ENCODE measurements at regions not wholly inside any gene's neighbourhood (a gene's known extent, or its start where the extent isn't known, plus 50 kb on each side); places are given as distances from the start of the nearest gene placed in this dataset.

- DNase-seq (ENCODE audit: low read depth) = no peak
These were observed 471.8 kb downstream of the LIG4 start for GRCh38 chr13:107743526-107743925.

DNA sequence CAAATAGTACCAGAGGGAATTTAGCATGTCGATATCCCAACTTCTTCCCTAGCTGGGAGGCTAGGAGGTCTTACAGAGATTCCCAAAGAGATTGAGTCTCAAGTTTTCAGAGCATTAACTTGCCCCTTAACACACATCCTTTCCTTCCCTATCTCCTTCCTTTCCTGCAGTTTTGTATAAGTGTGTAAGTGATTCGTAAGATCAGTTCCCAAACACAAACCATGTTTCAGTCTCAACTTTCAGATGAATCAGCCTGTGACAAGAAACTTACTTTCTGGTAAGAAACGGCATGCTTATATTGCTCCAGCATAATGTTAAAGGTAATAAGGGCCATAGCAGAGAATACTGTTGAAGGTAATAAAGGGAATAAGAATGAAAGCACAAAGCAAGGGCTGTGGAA is 472.2 kb downstream of the LIG4 start:
- DNase-seq (ENCODE audit: low read depth) = no peak

DNA sequence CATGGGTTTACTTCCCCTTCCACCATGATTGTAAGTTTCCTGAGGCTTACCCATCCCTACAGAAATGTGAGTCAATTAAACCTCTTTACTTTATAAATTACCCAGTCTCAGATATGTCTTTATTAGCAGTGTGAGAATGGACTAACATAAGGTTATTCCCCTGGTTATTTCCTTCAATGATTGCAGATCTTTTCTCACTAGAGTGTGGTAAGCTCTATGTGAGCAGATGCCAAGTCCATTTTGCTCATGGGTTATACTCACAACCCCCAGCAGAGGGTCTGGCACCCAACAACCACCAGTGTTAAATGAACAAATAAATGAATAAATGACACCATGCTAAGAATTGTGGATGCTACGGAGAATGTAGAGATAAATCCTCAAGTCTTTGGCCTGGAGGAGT is 472.8 kb downstream of the LIG4 start:
- no peak for DNase-seq (ENCODE audit: low read depth)

- no peak for DNase-seq (ENCODE audit: low read depth)
These were observed 477.3 kb downstream of the LIG4 start for GRCh38 chr13:107738004-107738403.

DNA sequence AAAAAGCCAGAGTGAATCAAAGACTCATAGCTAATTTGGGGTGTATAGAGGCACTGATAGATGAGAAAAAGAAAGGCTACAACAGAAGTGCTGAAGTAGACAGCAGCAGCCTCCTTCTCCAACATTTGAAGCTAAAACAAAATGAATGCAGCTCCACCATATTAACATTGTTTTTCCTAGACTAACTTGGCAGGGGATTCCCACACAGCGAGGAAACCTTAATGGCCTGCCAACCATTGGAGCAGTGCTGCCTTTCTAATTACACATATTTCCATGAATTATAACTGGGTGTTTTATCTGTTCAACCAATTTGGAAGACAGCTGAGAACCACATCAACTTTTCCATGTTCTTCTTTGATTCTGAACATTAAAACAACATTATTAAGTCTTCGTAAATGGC is 478.6 kb downstream of the LIG4 start:
- DNase-seq (ENCODE audit: low read depth) = no peak

DNA sequence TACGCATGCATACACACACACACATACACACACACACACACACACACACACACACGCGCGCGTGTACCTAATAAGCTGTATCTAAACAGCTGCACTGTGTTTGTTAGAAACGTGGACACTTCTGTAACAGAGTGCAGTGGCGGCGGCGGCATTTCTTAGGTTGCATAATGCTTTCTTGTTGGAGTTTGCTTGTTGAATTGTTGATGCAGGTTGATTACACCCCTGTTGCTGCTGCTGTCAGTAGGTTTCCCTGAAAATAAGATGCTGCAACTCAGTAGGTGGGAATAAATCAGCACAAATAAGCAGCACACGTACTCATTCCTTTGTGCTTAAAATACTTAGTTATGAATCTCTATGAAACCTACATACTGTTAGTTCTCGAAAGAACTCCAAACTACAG is 479.2 kb downstream of the LIG4 start:
- DNase-seq (ENCODE audit: low read depth) = no peak

GRCh38 chr13:107734891-107735625 is 480.3 kb downstream of the LIG4 start:
- DNase-seq (ENCODE audit: low read depth) = no peak

- DNase-seq (ENCODE audit: low read depth) = no peak
These were observed 482.1 kb downstream of the LIG4 start for GRCh38 chr13:107733276-107733675.

DNA sequence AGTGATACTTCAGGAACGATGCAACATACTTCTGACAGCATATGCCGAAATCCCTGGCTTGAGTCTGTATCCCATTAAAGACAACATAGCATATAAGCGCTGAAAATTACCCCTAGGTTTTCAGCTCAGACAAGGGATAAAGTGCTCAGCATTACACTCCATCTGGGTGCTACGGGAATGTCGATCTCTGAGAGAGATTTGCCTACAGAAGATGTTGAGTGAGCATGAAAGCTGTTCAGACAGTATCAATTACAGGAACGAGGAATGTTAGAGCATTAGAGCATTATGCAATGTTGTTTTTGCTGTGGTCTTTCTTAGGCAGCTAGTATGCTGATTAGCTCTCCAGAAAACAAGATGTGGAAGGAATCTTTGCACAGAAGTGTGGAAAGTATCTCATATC is 484.5 kb downstream of the LIG4 start:
- DNase-seq (ENCODE audit: low read depth) = no peak

DNA sequence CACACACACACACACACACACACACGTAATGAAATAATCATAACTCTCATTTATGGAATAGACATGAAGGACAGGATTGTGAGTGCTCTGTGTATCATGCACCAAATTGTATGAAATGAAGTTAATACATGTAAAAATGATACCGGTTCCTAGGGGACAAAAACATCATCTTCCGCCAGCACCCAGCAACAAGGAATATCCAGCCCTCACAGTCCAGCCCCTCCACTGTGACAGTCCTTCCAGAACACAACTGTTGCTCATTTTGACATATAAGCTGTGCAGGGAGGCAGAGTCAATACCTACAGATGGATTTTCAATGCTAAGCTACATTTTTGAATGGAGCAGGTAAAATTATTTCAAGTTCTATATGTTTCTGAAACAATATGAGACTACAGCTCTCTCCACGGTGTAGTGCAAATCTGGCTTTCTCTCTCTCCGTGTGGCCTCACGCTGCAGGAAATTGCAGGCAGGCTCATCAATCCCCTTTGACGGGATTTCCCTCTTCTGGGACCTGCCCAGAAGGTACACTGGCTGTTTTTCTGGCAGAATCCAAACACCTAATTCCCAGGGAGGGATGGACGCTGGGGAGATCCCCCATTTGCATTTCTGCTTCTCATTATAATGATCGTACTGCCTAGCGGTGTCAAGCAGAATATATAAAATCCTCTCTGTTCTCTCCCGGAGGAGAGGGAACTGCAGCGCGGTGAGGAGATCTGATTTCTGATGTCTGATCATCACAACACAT is 494.0 kb downstream of the LIG4 start:
- DNase-seq (ENCODE audit: low read depth) = no peak

DNA sequence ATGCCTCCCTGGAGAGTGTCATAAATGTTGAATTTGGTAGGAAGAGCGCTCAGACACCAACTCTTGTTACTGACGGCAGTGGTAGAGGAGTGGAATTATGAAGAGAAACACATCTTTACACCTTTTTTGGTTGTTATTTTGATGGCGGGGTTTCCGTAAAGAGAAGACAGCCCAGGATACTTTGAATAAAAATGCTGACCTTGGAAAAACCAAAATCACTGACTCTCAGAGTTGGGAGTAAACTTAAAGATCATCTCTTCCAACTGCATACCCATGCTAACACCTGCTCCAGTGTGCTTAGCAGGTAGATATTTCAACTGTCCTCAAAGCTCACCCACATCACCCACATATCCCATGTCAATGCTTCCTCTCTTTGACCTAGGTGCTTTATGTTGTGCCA is 498.6 kb downstream of the LIG4 start:
- DNase-seq (ENCODE audit: low read depth) = no peak

DNA sequence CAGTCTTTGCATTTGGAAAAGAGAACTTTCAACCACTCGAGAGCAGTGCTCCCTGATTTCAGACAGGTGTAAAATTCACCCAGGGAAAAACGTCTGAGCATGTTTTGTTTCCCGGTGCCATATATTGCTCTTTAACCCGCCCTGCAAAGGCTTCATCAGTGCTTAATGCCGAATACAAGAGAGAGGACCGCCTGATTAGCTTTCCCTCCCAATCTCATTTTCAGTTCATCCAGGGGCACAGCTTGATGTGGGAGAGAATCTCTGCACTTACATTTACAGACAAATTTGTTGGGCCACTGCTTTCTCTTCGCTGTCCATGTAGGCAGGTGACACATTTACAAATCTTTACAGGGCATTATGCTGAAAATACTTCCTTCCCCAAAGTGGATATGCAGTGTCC is 499.1 kb downstream of the LIG4 start:
- DNase-seq (ENCODE audit: low read depth) = no peak

- DNase-seq (ENCODE audit: low read depth) = no peak
These were observed 499.8 kb downstream of the LIG4 start for GRCh38 chr13:107715496-107715895.

DNA sequence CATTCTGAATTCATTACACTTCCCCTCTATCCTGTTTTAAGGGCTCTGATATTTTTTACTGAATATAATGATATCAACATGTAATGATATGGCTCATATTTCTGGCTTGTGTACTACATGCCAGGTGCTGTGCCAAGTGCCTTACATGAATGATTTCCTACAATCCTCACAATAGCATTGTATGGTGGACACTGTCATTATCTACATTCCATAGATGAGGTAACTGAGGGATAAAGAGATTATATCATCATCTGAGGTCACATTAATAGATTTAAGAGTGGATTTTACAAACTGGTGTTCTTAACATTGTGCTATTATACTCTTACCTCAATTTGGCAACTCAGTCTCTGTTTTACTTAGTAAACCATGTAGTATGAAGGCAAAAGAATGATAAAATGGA is 502.0 kb downstream of the LIG4 start:
- DNase-seq (ENCODE audit: low read depth) = no peak

DNA sequence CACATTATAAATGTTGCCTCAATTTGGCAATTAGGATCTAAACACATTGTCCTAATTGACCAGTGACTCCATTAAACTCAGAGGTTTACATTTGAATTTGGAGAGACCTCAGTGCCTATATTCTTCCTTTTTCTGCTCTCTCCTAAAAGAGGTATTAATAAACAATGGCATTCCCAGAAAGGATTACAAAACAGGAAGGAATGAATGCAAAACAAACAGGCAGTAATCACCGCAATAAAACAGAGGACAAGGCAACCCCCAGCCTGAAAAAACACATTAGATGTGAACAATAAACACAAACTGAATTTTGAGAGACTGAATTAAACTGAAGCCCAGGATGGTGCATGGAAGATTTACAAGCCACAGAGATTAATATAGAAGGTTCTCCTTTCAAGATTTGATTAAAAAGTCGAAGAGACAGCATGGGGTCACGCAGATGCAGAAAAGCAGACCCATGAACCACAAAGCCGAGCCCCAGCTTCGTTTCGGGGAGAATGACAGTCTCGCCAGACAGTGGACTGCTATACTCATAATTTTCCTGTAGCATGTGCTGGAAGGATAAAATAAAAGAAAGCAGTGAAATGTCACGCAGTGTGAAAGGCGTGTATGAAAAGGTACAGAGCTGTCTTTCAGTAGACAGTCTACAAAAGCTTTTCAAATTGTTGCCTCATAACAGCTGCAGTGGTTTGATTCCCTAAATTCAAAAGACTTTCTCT is 503.0 kb downstream of the LIG4 start:
- DNase-seq (ENCODE audit: low read depth) = no peak

DNA sequence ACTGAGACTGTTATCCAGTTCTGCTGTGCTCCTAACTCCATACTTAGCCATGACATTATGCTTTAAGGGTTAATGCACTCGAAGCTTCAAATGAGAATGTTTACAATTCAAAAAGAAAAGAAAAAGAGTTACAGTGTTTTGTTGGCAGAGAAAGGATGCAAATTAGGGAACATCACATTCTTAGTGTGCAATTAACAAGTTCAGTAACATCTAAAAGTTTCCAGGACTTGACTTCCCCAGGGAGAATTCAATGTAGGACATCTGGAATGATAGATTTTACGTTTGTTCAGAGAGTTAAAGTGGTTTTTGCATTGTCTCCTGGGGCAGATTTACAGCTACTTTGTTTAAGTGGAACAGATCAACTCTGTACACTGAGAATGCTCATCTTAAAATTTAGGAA is 525.2 kb downstream of the LIG4 start:
- no peak for DNase-seq (ENCODE audit: low read depth)

DNA sequence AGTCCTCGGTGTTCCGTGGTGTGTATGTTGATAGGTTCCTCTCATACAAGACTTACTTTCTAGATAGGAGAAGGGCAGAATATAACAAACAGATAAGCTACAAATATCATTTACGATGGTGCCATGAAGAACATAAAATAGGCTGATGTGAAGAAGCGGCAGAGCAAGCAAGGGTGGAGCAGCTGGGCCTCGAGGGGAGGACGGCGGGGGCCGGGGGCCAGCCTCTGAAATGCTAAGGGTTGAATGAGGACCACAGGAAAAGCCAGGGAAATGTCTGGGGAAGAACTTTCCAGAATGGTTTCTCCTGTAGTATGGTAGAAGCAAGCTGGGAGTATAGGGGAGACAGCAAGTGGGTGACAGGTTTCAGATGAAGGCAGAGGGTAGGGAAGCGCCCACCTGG is 529.5 kb downstream of the LIG4 start:
- no peak for DNase-seq (ENCODE audit: low read depth)

DNA sequence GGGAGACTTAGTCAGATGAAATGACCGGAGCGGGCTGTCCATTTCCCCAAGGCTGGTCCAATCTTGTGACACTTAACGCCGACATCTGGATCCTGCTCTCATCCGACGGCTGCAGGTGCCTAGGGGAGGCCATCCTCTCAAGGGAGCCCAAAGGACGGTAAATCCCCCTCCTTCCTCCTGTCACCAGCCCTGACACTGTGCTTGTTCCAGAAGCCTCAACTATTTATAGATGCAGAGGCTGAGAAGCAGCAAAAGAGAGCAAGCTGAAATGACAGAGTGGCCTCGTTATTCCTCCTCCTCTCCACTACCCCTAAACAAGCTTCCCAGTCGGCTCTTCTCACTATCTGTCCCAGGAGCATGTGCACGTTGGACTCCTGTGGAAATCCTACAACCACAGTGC is 533.7 kb downstream of the LIG4 start:
- no peak for DNase-seq (ENCODE audit: low read depth)

GRCh38 chr13:107680115-107680514 is 535.2 kb downstream of the LIG4 start:
- DNase-seq (ENCODE audit: low read depth) = no peak

GRCh38 chr13:107678075-107678689 is 537.2 kb downstream of the LIG4 start:
- no peak for DNase-seq (ENCODE audit: low read depth)

GRCh38 chr13:107675847-107676550 is 539.3 kb downstream of the LIG4 start:
- no peak for DNase-seq (ENCODE audit: low read depth)

GRCh38 chr13:107669391-107669993 is 545.8 kb downstream of the LIG4 start:
- DNase-seq (ENCODE audit: low read depth) = no peak

Measured in stimulated activated CD4-positive, alpha-beta T cell treated with anti-CD3 and anti-CD28 coated beads, Interleukin-2, amount 100 ng/mL, for 4 hours (primary cell).